Activated T-cell treated with anti-CD3 and anti-CD28 coated beads for 4 hours (primary cell): ENCODE measurements at regions not wholly inside any gene's neighbourhood (a gene's known extent, or its start where the extent isn't known, plus 50 kb on each side); places are given as distances from the start of the nearest gene placed in this dataset.
"Not testable (repeated sequence)": the region's sequence is repeated elsewhere in the genome, so short reads cannot be mapped to it uniquely, and the experiment has no call there.

Source experiments
- DNase-seq: peaks from one replicate; pipeline ENCODE4 v3.0.0-alpha.2; 2020

DNA sequence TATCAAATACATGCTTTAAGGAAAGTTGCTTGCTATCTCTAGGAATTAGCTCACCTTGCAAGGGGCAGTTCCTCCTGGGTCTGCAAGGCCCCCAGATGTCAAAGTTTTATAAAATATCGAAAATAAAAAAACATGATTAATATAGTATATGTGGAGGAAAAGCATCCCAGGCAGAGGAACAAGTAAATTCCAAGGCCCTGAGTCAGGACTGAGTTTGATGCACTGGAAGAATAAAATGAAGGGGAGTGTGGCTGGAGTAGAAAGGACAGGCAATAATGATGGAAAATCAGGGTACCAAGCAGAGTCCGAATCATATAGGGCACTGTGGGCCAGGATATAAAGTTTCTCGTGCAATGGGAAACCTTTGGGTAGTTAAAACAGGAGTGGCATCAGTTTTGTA is 112.4 kb upstream of the EEPD1 start:
- DNase-seq = no peak

- DNase-seq = no peak
These were observed 108.8 kb upstream of the EEPD1 start for GRCh38 chr7:36044101-36044892.

- no peak for DNase-seq
These were observed 107.7 kb upstream of the EEPD1 start for GRCh38 chr7:36045326-36045725.

GRCh38 chr7:36045830-36046341 is 107.2 kb upstream of the EEPD1 start:
- DNase-seq = no peak

DNA sequence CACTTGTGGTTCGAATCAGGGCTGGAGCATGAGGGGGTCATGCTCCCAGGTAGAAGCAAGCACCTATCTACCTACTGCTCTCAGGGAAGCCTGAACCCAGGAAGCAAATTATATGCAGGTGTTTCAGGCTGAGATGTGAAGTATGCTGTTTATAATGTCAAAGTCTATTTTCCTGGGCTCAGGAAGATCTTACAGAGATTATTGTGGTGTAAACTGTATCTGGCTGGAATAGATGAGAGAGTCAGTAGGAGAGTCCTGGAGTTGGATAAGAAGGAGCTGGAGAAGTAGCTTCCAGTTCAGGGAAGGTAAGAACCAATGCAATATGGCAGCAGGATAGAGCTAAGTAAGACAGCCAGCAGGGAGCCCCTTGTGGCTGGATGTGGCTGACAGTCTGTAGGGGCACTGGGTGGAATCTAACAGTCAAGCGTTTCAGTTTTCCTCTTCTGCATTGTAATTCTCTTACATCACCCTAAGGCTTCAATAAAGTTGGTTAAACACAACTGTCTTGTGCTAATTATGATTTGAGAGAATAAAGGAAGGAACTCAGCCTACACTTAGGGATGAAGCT is 105.9 kb upstream of the EEPD1 start:
- DNase-seq = no peak

DNA sequence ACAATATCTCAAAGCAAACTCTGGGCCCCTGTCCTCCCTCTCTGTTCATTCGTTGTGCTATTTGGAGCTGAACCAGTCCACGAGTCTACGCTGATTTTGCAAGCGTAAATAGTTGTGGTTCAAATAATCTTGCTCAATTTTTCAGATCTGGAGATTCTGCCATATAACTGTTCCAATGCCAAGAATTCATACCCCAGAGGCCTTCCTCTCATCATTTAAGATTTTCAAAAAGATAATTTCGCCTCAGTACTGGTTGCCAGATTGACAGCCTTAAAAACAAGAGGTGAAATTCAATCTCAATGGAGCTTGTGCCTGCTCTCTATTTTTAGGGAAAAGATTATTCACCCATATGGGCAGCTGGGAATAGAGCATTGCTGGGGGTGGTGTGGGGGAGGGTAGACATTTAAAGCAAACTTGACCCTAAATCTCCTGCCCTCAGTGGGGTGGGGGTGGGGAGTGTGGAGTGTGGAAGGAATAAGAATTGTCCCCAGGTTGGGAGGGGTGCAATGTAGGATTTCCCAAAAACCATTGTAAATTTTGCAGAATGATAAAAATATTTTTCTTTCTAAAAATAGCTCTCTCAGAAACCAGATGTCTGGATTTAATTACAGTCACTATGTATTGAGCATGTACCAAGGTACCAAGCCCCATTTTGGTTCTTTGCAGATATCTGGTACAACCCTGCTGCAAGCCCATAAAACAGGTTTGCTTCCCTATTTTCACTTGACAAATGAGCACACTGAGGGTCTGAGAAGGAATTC is 104.7 kb upstream of the EEPD1 start:
- no peak for DNase-seq

- DNase-seq = no peak
These were observed 104.2 kb upstream of the EEPD1 start for GRCh38 chr7:36048902-36049240.

DNA sequence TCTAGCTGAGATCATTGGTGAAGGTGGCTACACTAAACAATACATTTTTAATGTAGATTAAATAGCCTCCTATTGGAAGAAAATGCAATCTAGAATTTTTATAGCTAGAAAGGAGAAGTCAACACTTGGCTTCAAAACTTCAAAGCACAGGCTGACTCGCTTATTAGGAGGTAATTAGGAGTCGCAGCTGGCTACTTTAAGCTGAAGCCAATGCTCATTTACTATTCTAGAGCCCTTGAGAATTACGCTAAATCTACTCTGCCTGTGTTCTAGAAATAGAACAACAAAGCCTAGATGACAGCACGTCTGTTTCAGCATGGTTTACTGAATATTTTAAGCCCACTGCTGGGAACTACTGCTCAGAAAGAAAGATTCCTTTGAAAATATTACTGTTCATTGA is 101.6 kb upstream of the EEPD1 start:
- no peak for DNase-seq

- DNase-seq = no peak
These were observed 99.5 kb upstream of the EEPD1 start for GRCh38 chr7:36053589-36053988.

- no peak for DNase-seq
These were observed 98.4 kb upstream of the EEPD1 start for GRCh38 chr7:36054637-36055036.

DNA sequence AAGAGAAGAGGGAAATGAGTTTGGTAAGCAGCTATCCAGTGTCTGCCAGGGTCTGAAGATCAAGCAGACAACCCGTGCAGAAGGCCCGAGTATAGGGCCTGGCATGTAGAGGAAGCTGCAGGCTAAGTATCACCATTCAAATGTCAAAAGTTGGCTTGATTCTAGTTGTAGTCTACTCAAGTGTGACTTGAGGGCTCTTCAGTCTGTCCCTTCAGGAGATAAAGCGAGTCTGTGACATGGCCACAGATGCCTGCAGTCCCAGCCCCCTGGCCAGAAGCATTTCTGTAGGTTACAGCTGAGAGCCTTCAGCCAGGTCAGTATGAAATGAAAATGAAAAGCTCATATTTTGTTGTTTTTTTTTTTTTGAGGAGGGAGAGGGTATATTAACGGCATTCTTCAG is 97.8 kb upstream of the EEPD1 start:
- DNase-seq = no peak

DNA sequence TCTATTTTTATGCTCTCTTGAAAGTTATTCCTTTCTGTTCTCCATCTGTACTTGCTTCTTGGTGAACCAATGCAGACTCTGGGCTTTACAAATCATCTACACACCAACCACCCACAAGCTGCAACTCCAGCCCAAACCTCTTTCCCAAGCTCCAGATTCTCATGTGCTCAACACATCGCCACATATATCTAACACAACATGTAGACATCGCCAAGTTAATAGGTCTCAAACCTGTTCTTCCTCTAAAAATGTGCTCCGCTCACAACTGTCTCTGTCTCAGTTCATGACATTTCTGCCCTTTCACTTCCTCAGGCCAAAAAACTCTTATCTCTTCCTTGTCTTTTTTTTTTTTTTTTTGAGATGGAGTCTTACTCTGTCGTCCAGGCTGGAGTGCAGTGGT is 95.7 kb upstream of the EEPD1 start:
- no peak for DNase-seq

DNA sequence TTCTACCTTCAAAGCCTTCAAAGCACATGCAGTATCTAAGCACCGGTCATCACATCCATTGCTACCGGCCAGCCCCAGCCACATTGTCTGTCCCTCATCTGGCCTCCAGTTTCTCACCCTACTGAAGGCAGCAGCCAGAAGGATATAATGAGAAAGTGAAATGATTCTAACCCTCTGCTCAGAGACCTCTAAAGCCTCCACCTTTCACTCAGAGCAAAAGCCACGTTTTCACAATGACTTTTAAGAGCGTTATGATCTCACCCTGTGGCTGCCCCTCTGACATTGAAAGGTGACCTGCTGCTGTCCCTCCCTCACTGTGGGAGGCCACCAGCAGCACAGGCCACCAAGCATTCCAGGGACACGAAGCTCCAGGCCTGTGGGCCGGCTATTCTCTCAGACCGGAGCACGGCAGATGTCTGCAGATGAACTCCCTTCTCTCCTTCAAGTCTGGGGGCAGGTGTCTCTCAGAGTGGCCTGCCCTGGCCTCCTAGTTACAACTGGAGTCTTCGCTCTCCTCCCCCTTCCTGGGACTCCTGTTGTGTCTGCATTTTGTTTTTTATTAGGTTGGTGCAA is 94.9 kb upstream of the EEPD1 start:
- no peak for DNase-seq

DNA sequence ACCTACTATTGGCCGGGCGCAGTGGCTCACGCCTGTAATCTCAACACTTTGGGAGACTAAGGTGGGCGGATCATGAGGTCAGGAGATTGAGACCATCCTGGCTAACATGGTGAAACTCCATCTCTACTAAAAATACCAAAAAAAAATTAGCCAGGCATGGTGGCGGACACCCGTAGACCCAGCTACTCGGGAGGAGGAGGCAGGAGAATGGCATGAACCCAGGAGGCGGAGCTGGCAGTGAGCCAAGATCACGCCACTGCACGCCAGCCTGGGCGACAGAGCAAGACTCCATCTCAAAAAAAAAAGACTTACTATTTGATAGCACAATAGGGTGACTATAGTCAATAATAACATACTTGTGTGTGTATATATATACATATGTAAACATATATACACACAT is 92.7 kb upstream of the EEPD1 start:
- not testable (repeated sequence) for DNase-seq

GRCh38 chr7:36062154-36062815 is 90.8 kb upstream of the EEPD1 start:
- no peak for DNase-seq

- no peak for DNase-seq
These were observed 88.4 kb upstream of the EEPD1 start for GRCh38 chr7:36064676-36065075.

DNA sequence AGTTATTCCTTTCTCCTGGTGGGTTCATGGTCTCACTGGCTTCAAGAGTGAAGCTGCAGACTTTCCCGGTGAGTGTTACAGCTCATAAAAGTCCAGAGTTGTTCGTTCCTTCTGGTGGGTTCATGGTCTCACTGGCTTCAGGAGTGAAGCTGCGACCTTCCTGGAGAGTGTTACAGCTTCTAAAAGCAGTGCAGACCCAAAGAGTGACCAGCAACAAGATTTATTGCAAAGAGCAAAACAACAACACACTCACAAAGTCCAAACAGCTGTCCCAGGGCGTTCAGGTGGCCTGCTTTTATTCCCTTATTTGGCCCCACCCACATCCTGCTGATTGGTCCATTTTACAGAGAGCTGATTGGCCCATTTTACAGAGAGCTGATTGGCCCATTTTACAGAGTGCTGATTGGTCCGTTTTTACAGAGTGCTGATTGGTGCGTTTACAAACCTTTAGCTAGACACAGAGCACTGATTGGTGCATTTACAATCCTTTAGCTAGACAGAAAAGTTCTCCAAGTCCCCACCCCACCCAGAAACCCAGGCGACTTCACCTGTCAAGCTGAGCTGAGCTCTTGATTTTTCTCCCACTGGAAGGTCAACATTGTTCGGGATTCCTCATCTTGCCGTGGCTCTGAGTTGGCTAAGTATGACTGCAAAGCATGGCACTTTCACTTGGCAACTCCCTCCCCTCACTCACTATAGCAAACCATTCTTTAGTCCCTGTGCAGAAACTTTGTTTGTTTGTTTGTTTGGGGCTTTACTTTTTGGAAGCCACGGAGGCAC is 87.3 kb upstream of the EEPD1 start:
- not testable (repeated sequence) for DNase-seq

- no peak for DNase-seq
These were observed 86.8 kb upstream of the EEPD1 start for GRCh38 chr7:36066343-36066664.

DNA sequence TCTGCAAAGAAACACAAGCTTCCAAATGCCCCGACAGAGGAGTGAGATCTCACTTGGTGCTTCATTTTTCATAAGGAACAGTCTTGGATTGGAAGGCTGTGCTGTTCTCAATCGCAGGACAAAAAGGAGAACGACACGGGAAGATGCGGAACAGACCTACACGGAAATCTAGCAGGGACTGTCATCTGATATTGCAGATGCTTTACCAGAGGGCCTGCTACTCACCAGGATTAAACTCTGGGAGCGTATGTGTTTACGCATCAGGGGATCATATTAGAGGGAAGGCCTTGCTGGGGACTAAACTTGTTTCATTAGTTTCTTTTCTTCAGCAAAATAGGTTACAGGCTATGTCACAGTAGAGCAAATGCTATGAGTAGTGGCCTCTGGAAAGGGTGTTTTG is 82.8 kb upstream of the EEPD1 start:
- no peak for DNase-seq

GRCh38 chr7:36071605-36072004 is 81.4 kb upstream of the EEPD1 start:
- DNase-seq = no peak

GRCh38 chr7:36072620-36073019 is 80.4 kb upstream of the EEPD1 start:
- DNase-seq = no peak

DNA sequence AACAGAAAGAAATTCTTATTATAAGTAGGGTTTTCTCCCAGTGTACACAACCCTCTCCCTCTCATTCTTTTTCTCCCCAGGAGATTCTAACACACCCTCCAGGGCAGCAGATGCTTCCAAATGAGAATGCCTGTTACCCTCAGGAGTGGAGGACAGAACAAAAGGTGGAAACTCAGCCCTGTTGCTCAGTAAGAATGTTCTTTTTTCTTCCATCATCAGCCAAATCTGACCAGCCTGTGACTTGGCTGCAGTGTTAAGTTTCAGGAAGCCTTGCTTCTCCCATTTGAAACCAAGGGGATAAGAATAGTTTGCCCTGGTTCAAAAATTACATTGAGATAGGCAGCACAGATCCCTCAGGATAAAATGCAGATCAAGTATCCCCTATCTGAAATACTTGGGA is 77.5 kb upstream of the EEPD1 start:
- DNase-seq = no peak

- no peak for DNase-seq
These were observed 77.0 kb upstream of the EEPD1 start for GRCh38 chr7:36076074-36076473.
